H9 (cell line): ENCODE measurements at regions not wholly inside any gene's neighbourhood (a gene's known extent, or its start where the extent isn't known, plus 50 kb on each side); places are given as distances from the start of the nearest gene placed in this dataset.
"Not testable (repeated sequence)": the region's sequence is repeated elsewhere in the genome, so short reads cannot be mapped to it uniquely, and the experiment has no call there.

Experiments used
- DNase-seq: peaks from one replicate; pipeline ENCODE4 v3.0.0-alpha.2; 2017
- H2AFZ ChIP-seq: one replicate; pipeline ENCODE4 v1.6.1; 2013; ENCODE audit warnings: mild to moderate bottlenecking, low read length, control low read depth, moderate library complexity
- H2AK5ac ChIP-seq: 2 replicates; pipeline ENCODE4 v1.6.1; 2013; ENCODE audit warnings: low read length, control low read depth, mixed read lengths; ENCODE audit not compliant: insufficient read length
- H2BK120ac ChIP-seq: one replicate; pipeline ENCODE4 v1.6.1; 2013; ENCODE audit warnings: low read depth, mild to moderate bottlenecking, low read length, control low read depth, inconsistent platforms; ENCODE audit not compliant: poor library complexity, severe bottlenecking
- H2BK12ac ChIP-seq: 2 replicates; pipeline ENCODE4 v1.6.1; 2013; ENCODE audit warnings: low read length, control low read depth, mixed read lengths, low read depth; ENCODE audit not compliant: insufficient read length
- H2BK15ac ChIP-seq: 2 replicates; pipeline ENCODE4 v1.6.1; 2013; ENCODE audit warnings: low read depth, low read length, control low read depth
- H2BK20ac ChIP-seq: one replicate; pipeline ENCODE4 v1.6.1; 2013; ENCODE audit warnings: low read depth, mild to moderate bottlenecking, low read length, control low read depth, inconsistent platforms; ENCODE audit not compliant: poor library complexity, severe bottlenecking
- H2BK5ac ChIP-seq: 2 replicates; pipeline ENCODE4 v1.6.1; 2013; ENCODE audit warnings: low read length, control low read depth, mixed read lengths; ENCODE audit not compliant: insufficient read length
- H3K14ac ChIP-seq: 2 replicates; pipeline ENCODE4 v1.6.1; 2013; ENCODE audit warnings: low read length, control low read depth; ENCODE audit not compliant: insufficient read depth
- H3K18ac ChIP-seq: 2 replicates; pipeline ENCODE4 v1.6.1; 2013; ENCODE audit warnings: low read depth, mild to moderate bottlenecking, mixed read lengths, low read length, control low read depth; ENCODE audit not compliant: insufficient read length
- H3K23ac ChIP-seq: 2 replicates; pipeline ENCODE4 v1.6.1; 2013; ENCODE audit warnings: low read length, control low read depth, mixed read lengths, low read depth; ENCODE audit not compliant: insufficient read length
- H3K23me2 ChIP-seq: 2 replicates; pipeline ENCODE4 v1.6.1; 2013; ENCODE audit warnings: low read depth, mild to moderate bottlenecking, mixed read lengths, low read length, control low read depth; ENCODE audit not compliant: insufficient read length, poor library complexity, severe bottlenecking
- H3K27ac ChIP-seq: 2 replicates; pipeline ENCODE4 v1.5.1; 2013; ENCODE audit warnings: low read length, control low read depth, mixed read lengths, low read depth; ENCODE audit not compliant: insufficient read length
- H3K27me3 ChIP-seq: 2 replicates; pipeline ENCODE4 v1.6.1; 2013; ENCODE audit warnings: low read length, control low read depth, inconsistent platforms; ENCODE audit not compliant: insufficient read depth
- H3K4ac ChIP-seq: 2 replicates; pipeline ENCODE4 v1.6.1; 2013; ENCODE audit warnings: low read depth, mild to moderate bottlenecking, control low read depth, inconsistent platforms, low read length, moderate library complexity
- H3K4me1 ChIP-seq: 2 replicates; pipeline ENCODE4 v1.6.1; 2013; ENCODE audit warnings: low read length, control low read depth, inconsistent platforms; ENCODE audit not compliant: insufficient read depth
- H3K4me2 ChIP-seq: 2 replicates; pipeline ENCODE4 v1.6.1; 2013; ENCODE audit warnings: low read length, control low read depth, mixed read lengths; ENCODE audit not compliant: insufficient read length, insufficient read depth
- H3K56ac ChIP-seq: 2 replicates; pipeline ENCODE4 v1.6.1; 2013; ENCODE audit warnings: low read depth, mild to moderate bottlenecking, mixed read lengths, low read length, control low read depth; ENCODE audit not compliant: insufficient read length
- H3K79me1 ChIP-seq: 2 replicates; pipeline ENCODE4 v1.6.1; 2013; ENCODE audit warnings: low read depth, mild to moderate bottlenecking, moderate library complexity, low read length, control low read depth, inconsistent platforms; ENCODE audit not compliant: insufficient read depth, poor library complexity, severe bottlenecking
- H3K79me2 ChIP-seq: 2 replicates; pipeline ENCODE4 v1.6.1; 2013; ENCODE audit warnings: low read length, control low read depth, inconsistent platforms; ENCODE audit not compliant: insufficient read depth
- H3K9ac ChIP-seq: 2 replicates; pipeline ENCODE4 v1.6.1; 2013; ENCODE audit warnings: low read length, control low read depth, mixed read lengths; ENCODE audit not compliant: insufficient read length; ENCODE audit errors: extremely low read depth
- H3K9me3 ChIP-seq: one replicate; pipeline ENCODE4 v1.6.1; 2013; ENCODE audit warnings: low read depth, low read length, inconsistent platforms; ENCODE audit not compliant: control insufficient read depth
- H3T11ph ChIP-seq: one replicate; pipeline ENCODE4 v1.6.1; 2013; ENCODE audit warnings: mild to moderate bottlenecking, low read length, control low read depth, inconsistent platforms
- H4K20me1 ChIP-seq: one replicate; pipeline ENCODE4 v1.6.1; 2013; ENCODE audit not compliant: control insufficient read depth, insufficient read length, insufficient read depth
- H4K5ac ChIP-seq: 2 replicates; pipeline ENCODE4 v1.6.1; 2013; ENCODE audit warnings: low read depth, mild to moderate bottlenecking, mixed read lengths, low read length, control low read depth; ENCODE audit not compliant: insufficient read length
- H4K8ac ChIP-seq: replicated peaks from 2 replicates; pipeline ENCODE4 v1.6.1; 2013; ENCODE audit warnings: low read length, control low read depth, mixed read lengths, low read depth; ENCODE audit not compliant: insufficient read length
- H4K91ac ChIP-seq: 2 replicates; pipeline ENCODE4 v1.6.1; 2013; ENCODE audit warnings: low read depth, mild to moderate bottlenecking, moderate library complexity, mixed read lengths, low read length, control low read depth; ENCODE audit not compliant: insufficient read length
- H3K27ac Mint-ChIP-seq, 3 experiments: 2 replicates in 2 of 3; 3 replicates in 1 of 3; pipeline ENCODE4 v1.8.0; 2020 to 2021; ENCODE audit warnings: mixed read lengths in 3 of 3, mild to moderate bottlenecking in 1 of 3, moderate library complexity in 1 of 3
- H3K27me3 Mint-ChIP-seq: 2 replicates; pipeline ENCODE4 v1.8.0; 2021; ENCODE audit warnings: low read depth, mild to moderate bottlenecking, moderate library complexity, mixed read lengths
- H3K36me3 Mint-ChIP-seq, 3 experiments: 2 replicates in 2 of 3; 3 replicates in 1 of 3; pipeline ENCODE4 v1.8.0; 2020 to 2021; ENCODE audit warnings: low read depth in 3 of 3, mixed read lengths in 3 of 3; ENCODE audit not compliant: insufficient read depth in 1 of 3
- H3K4me1 Mint-ChIP-seq, 2 experiments: 2 replicates each; pipeline ENCODE4 v1.8.0; 2020; ENCODE audit warnings: mixed read lengths in 2 of 2
- H3K4me3 Mint-ChIP-seq, 2 experiments: 2 replicates in 1 of 2; 3 replicates in 1 of 2; pipeline ENCODE4 v1.8.0; 2020 to 2021; ENCODE audit warnings: mild to moderate bottlenecking in 2 of 2, mixed read lengths in 2 of 2, moderate library complexity in 1 of 2
- H3K9me3 Mint-ChIP-seq, 2 experiments: 2 replicates in 1 of 2; 3 replicates in 1 of 2; pipeline ENCODE4 v1.8.0; 2020; ENCODE audit warnings: mild to moderate bottlenecking in 2 of 2, mixed read lengths in 2 of 2, moderate library complexity in 1 of 2
- WGBS: extraction: QIAGEN DNeasy Blood & Tissue Kit; methylation state at CpG from one replicate; pipeline ENCODE4 v1.1.7; 2013; ENCODE audit warnings: missing lambda C conversion rate, low lambda C conversion rate, mixed read lengths; ENCODE audit not compliant: insufficient read length; ENCODE audit errors: extremely low coverage; 5-methylcytosine and 5-hydroxymethylcytosine counted together

DNA sequence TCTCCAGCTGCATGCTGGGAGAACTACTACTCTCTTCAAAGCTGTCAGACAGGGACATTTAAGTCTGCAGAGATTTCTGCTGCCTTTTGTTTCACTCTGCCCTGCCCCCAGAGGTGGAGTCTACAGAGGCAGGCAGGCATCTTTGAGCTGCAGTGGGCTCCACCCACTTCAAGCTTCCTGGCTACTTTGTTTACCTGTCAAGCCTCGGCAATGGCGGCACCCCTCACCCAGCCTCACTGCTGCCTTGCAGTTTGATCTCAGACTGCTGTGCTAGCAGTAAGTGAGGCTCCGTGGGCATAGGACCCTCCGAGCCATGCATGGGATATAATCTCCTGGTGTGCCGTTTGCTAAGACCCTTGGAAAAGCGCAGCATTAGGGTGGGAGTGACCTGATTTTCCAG is 61.7 kb downstream of the DMRTA1 start:
- H3K23ac ChIP-seq, H3K27ac Mint-ChIP-seq, H3K56ac ChIP-seq, H3K4me3 Mint-ChIP-seq, H3K79me2 ChIP-seq, H4K5ac ChIP-seq, H2AFZ ChIP-seq, H3K23me2 ChIP-seq, H4K91ac ChIP-seq, H2BK12ac ChIP-seq, H3K27me3 Mint-ChIP-seq, H2BK15ac ChIP-seq, H3K27me3 ChIP-seq, H3K4me2 ChIP-seq, H2BK120ac ChIP-seq, H3K4ac ChIP-seq, H3K4me1 ChIP-seq, H4K8ac ChIP-seq, H3K9ac ChIP-seq, H3K79me1 ChIP-seq, H3K4me1 Mint-ChIP-seq, H2BK20ac ChIP-seq, H3T11ph ChIP-seq, DNase-seq, H3K14ac ChIP-seq, H4K20me1 ChIP-seq, H2AK5ac ChIP-seq, H3K27ac ChIP-seq, H2BK5ac ChIP-seq, H3K18ac ChIP-seq: not testable (repeated sequence)
- peaks cover 11% of the 10 kb centered on the region for H3K9me3 ChIP-seq
- WGBS: no CpG with 5 or more reads among the region's 6 CpGs
- peaks cover 33 to 39% of the 10 kb centered on the region in 2 experiments for H3K9me3 Mint-ChIP-seq
- H3K36me3 Mint-ChIP-seq: peaks cover 14 to 28% (median 21%) of the 10 kb centered on the region in 3 experiments
